IMR-90 (cell line): ENCODE measurements at regions not wholly inside any gene's neighbourhood (a gene's known extent, or its start where the extent isn't known, plus 50 kb on each side); places are given as distances from the start of the nearest gene placed in this dataset.

Source experiments
- ATAC-seq: fragments of 200-7000 bp; cut with Tn5 transposase; 2 replicates; pipeline ENCODE4 v1.9.1; 2020; ENCODE audit warnings: low read depth, mild to moderate bottlenecking, moderate library complexity
- BruUV-seq: library from RNA; stranded (reverse); fragments of 400-500 nt; replicated peaks from 2 replicates; lab custom pipeline; 2021; lab: Mats Ljungman, UMichigan
- CTCF ChIA-PET: fragments of 300-600 bp; formaldehyde crosslinking; extraction: SDS; loops from one replicate; lab custom pipeline; 2021; ENCODE audit warnings: antibody characterized with exemption; lab: Yijun Ruan, JAX
- POLR2A ChIA-PET: fragments of 300-600 bp; sonication (Branson Sonifier 250); formaldehyde crosslinking; loops from one replicate; lab custom pipeline; 2022; ENCODE audit warnings: antibody characterized with exemption; ENCODE audit not compliant: unreplicated experiment; lab: Charles Lee
- DNase-seq: peaks from one replicate; pipeline ENCODE4 v3.0.0; 2013
- H2AFZ ChIP-seq: replicated peaks from 2 replicates; pipeline ENCODE3; 2013; ENCODE audit warnings: low read length, mild to moderate bottlenecking; ENCODE audit not compliant: poor library complexity
- H2AK5ac ChIP-seq: 2 replicates; pipeline ENCODE4 v1.6.1; 2013; ENCODE audit warnings: low read depth, low read length, inconsistent platforms
- H2AK9ac ChIP-seq: replicated peaks from 2 replicates; pipeline ENCODE3; 2013; ENCODE audit warnings: mild to moderate bottlenecking, low read depth, low read length, moderate library complexity; ENCODE audit not compliant: poor library complexity
- H2BK120ac ChIP-seq: 2 replicates; pipeline ENCODE4 v1.6.1; 2013; ENCODE audit warnings: low read depth, low read length, inconsistent platforms
- H2BK15ac ChIP-seq: 3 replicates; pipeline ENCODE4 v1.6.1; 2013; ENCODE audit warnings: low read depth, low read length, inconsistent platforms
- H2BK20ac ChIP-seq: 2 replicates; pipeline ENCODE4 v1.6.1; 2013; ENCODE audit warnings: low read depth, mild to moderate bottlenecking, inconsistent platforms, low read length, moderate library complexity
- H2BK5ac ChIP-seq: 2 replicates; pipeline ENCODE4 v1.6.1; 2013; ENCODE audit warnings: mild to moderate bottlenecking, low read depth, low read length, inconsistent platforms; ENCODE audit not compliant: poor library complexity, severe bottlenecking
- H3K14ac ChIP-seq: replicated peaks from 2 replicates; pipeline ENCODE4 v1.6.1; 2013; ENCODE audit warnings: low read depth, low read length, inconsistent platforms
- H3K18ac ChIP-seq: 2 replicates; pipeline ENCODE4 v1.6.1; 2013; ENCODE audit warnings: low read depth, low read length, control low read depth
- H3K23ac ChIP-seq: 2 replicates; pipeline ENCODE4 v1.6.1; 2013; ENCODE audit warnings: low read depth, low read length, inconsistent platforms
- H3K27ac ChIP-seq: 2 replicates; pipeline ENCODE4 v1.5.1; 2013; ENCODE audit warnings: mild to moderate bottlenecking, control low read depth, low read length; ENCODE audit not compliant: insufficient read depth
- H3K27me3 ChIP-seq: 2 replicates; pipeline ENCODE4 v1.6.1; 2013; ENCODE audit warnings: low read length; ENCODE audit not compliant: control insufficient read depth, insufficient read depth
- H3K36me3 ChIP-seq: 2 replicates; pipeline ENCODE4 v1.6.1; 2013; ENCODE audit warnings: low read length, mixed read lengths; ENCODE audit not compliant: control insufficient read depth, insufficient read depth
- H3K4ac ChIP-seq: 2 replicates; pipeline ENCODE4 v1.6.1; 2013; ENCODE audit warnings: low read depth, low read length, inconsistent platforms
- H3K4me1 ChIP-seq: 2 replicates; pipeline ENCODE4 v1.6.1; 2013; ENCODE audit warnings: low read length, mixed read lengths; ENCODE audit not compliant: control insufficient read depth, insufficient read depth
- H3K4me2 ChIP-seq: 2 replicates; pipeline ENCODE4 v1.6.1; 2013; ENCODE audit warnings: low read depth, mild to moderate bottlenecking, control low read depth, low read length, moderate library complexity
- H3K4me3 ChIP-seq: 2 replicates; pipeline ENCODE4 v1.5.1; 2013; ENCODE audit warnings: low read depth, mild to moderate bottlenecking, control low read depth, low read length, moderate library complexity; ENCODE audit not compliant: insufficient read depth
- H3K56ac ChIP-seq: 2 replicates; pipeline ENCODE4 v1.6.1; 2013; ENCODE audit warnings: low read length, inconsistent platforms; ENCODE audit not compliant: insufficient read depth; ENCODE audit errors: extremely low read depth
- H3K79me1 ChIP-seq, 2 experiments: 2 replicates each; pipeline ENCODE4 v1.6.1; 2013; ENCODE audit warnings: low read length in 2 of 2, inconsistent platforms in 1 of 2, low read depth in 1 of 2
- H3K9ac ChIP-seq: 2 replicates; pipeline ENCODE4 v1.6.1; 2013; ENCODE audit warnings: low read depth, low read length, control low read depth
- H3K9me1 ChIP-seq: 2 replicates; pipeline ENCODE4 v1.6.1; 2013; ENCODE audit warnings: low read length, inconsistent platforms; ENCODE audit not compliant: insufficient read depth
- H3K9me3 ChIP-seq: 2 replicates; pipeline ENCODE4 v1.6.1; 2013; ENCODE audit warnings: low read length; ENCODE audit not compliant: control insufficient read depth, insufficient read depth
- H4K20me1 ChIP-seq: 2 replicates; pipeline ENCODE4 v1.6.1; 2013; ENCODE audit warnings: low read length, inconsistent platforms; ENCODE audit not compliant: insufficient read depth
- H4K5ac ChIP-seq: 2 replicates; pipeline ENCODE4 v1.6.1; 2013; ENCODE audit warnings: mild to moderate bottlenecking, low read depth, low read length, control low read depth
- H4K8ac ChIP-seq, 2 experiments: 2 replicates each; pipeline ENCODE4 v1.6.1; 2013; ENCODE audit warnings: low read depth in 2 of 2, low read length in 2 of 2, control low read depth in 1 of 2, inconsistent platforms in 1 of 2
- H4K91ac ChIP-seq: 2 replicates; pipeline ENCODE4 v1.6.1; 2013; ENCODE audit warnings: low read depth, low read length, inconsistent platforms; ENCODE audit not compliant: insufficient read depth
- BHLHE40 ChIP-seq: fragments of 150-350 bp; IDR thresholded peaks from 2 replicates; pipeline ENCODE4 v1.6.1; 2016; ENCODE audit warnings: mild to moderate bottlenecking, low read depth, low read length
- MAFK ChIP-seq: IDR thresholded peaks from 2 replicates; pipeline ENCODE4 v1.6.1; 2012; ENCODE audit warnings: low read depth, low read length, improper control_type of control experiment
- MAZ ChIP-seq: IDR thresholded peaks from 2 replicates; pipeline ENCODE4 v1.6.1; 2012; ENCODE audit warnings: low read depth, mild to moderate bottlenecking, low read length, improper control_type of control experiment, moderate library complexity, borderline replicate concordance
- MXI1 ChIP-seq: IDR thresholded peaks from 2 replicates; pipeline ENCODE4 v1.6.1; 2012; ENCODE audit warnings: low read depth, mild to moderate bottlenecking, low read length, moderate library complexity, borderline replicate concordance
- POLR2A ChIP-seq: IDR thresholded peaks from 2 replicates; pipeline ENCODE4 v1.6.1; 2012; ENCODE audit warnings: mild to moderate bottlenecking, low read depth, low read length
- WGBS, 2 experiments: methylation state at CpG; one replicate each; pipeline versions ENCODE4 v1.1.5 to v1.1.7; 2013; ENCODE audit warnings: missing lambda C conversion rate in 2 of 2; ENCODE audit not compliant: insufficient read length in 1 of 2; ENCODE audit errors: extremely low coverage in 2 of 2; 5-methylcytosine and 5-hydroxymethylcytosine counted together
- dilution Hi-C: fragments of 300-500 bp; cut with HindIII; formaldehyde crosslinking; loops from one replicate; pipeline ENCODE4 v1.14.3; 2018; ENCODE audit warnings: low sequenced_read_pairs; ENCODE audit not compliant: unreplicated experiment
- in situ Hi-C: fragments of 300-500 bp; cut with MboI; formaldehyde crosslinking; loops from 3 replicates; pipeline ENCODE4 v1.14.3; 2019; ENCODE audit warnings: low sequenced_read_pairs, inconsistent platforms, mixed read lengths
- intact Hi-C: fragments of 100-400 bp; cut with micrococcal nuclease; formaldehyde crosslinking; loops from 2 replicates; pipeline ENCODE4 v1.10.0; 2022
- TF ChIP-seq, protein P1 (sequence below): fragments of 150-350 bp; IDR thresholded peaks from 2 replicates; pipeline ENCODE4 v1.6.1; 2017; ENCODE audit warnings: mild to moderate bottlenecking, antibody characterized with exemption, low read length, low read depth

DNA sequence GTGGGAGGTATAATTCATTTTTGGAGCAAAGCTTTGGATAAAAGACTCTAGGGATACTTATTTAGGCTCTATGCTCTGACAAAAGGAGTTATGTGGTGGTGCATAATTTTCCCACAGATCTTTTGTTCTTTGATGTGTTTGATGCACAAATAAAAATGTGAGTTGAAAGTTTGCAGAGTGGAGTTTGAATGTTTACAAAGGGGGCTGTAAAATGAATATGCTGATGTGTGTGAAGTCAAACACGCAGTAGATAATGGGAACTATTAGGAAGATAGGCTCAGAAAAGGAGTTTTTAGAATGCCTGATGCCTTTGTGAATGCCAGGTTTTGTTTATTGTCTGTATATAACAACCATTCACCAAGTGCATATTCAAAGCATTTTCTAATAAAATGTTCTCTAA, 545.0 kb upstream of the EPHA7 start:
- H2AK9ac ChIP-seq, result no peak overlapping the region
- in situ Hi-C loops, result no loop called here
- intact Hi-C loops, result no loop called here
- no peak overlapping the region for H3K4ac ChIP-seq
- POLR2A ChIA-PET, result no interaction called here
- dilution Hi-C loops, result no loop called here
- no peak overlapping the region for H4K8ac ChIP-seq
- BruUV-seq, result no TSS peak
- H3K27ac ChIP-seq, result no peak overlapping the region
- WGBS, 2 experiments, result no CpG with 5 or more reads among the region's 1 CpG
- no peak overlapping the region for H2BK20ac ChIP-seq
- TF ChIP-seq BHLHE40, result no peak
- no peak for TF ChIP-seq POLR2A
- no peak for TF ChIP-seq MAZ
- no peak for TF ChIP-seq MXI1
- TF ChIP-seq MAFK, result no peak
- TF ChIP-seq, protein P1, sequence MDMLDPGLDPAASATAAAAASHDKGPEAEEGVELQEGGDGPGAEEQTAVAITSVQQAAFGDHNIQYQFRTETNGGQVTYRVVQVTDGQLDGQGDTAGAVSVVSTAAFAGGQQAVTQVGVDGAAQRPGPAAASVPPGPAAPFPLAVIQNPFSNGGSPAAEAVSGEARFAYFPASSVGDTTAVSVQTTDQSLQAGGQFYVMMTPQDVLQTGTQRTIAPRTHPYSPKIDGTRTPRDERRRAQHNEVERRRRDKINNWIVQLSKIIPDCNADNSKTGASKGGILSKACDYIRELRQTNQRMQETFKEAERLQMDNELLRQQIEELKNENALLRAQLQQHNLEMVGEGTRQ, result no peak
- no peak overlapping the region for H3K9ac ChIP-seq
- no peak overlapping the region for H3K18ac ChIP-seq
- H2AK5ac ChIP-seq, result no peak overlapping the region
- ATAC-seq (no peak), DNase-seq (no peak)
- H3K4me1 ChIP-seq, result no peaks in the 10 kb centered on the region
- no peaks in the 10 kb centered on the region for H3K27me3 ChIP-seq
- no peak overlapping the region for H2BK120ac ChIP-seq
- H4K5ac ChIP-seq, result no peak overlapping the region
- no peak overlapping the region for H3K4me3 ChIP-seq
- H2BK5ac ChIP-seq, result no peak overlapping the region
- H3K9me3 ChIP-seq, result no peaks in the 10 kb centered on the region; the same call in 1 of the 2 replicates
- no peaks in the 10 kb centered on the region for H4K20me1 ChIP-seq
- no peaks in the 10 kb centered on the region for H3K9me1 ChIP-seq
- H2AFZ ChIP-seq, result no peak overlapping the region
- H3K23ac ChIP-seq, result no peak overlapping the region
- H4K91ac ChIP-seq, result no peak overlapping the region
- H3K56ac ChIP-seq, result no peak overlapping the region
- no peak overlapping the region for H3K14ac ChIP-seq
- CTCF ChIA-PET, result no interaction called here
- no peak overlapping the region for H2BK15ac ChIP-seq
- H3K36me3 ChIP-seq, result no peaks in the 10 kb centered on the region
- no peak overlapping the region for H3K4me2 ChIP-seq
- no peaks in the 10 kb centered on the region for H3K79me1 ChIP-seq
